Pancreas (tissue), 10 donors: ENCODE measurements at regions not wholly inside any gene's neighbourhood (a gene's known extent, or its start where the extent isn't known, plus 50 kb on each side); places are given as distances from the start of the nearest gene placed in this dataset.
"Not testable (repeated sequence)": the region's sequence is repeated elsewhere in the genome, so short reads cannot be mapped to it uniquely, and the experiment has no call there.

ENCODE experiments used
- ATAC-seq, 4 donors: fragments of 200-7000 bp; cut with Tn5 transposase; one replicate each; pipeline versions ENCODE4 v1.8.0 to v1.9.1; 2020; ENCODE audit warnings: mild to moderate bottlenecking in 4 of 4, moderate library complexity in 4 of 4
- DNase-seq, 6 donors: peaks; one replicate each; pipeline ENCODE4 v3.0.0-alpha.2; 2020
- FAIRE-seq: peaks from 2 replicates; lab custom pipeline; 2012; peaks lifted over from hg19 to GRCh38; lab: Jason Lieb, UNC
- H3K27ac ChIP-seq, 4 donors: fragments of 200-600 bp; sonication (generic); 1 replicate in 3 of 4; 2 replicates in 1 of 4; pipeline versions ENCODE4 v1.5.0 to v1.8.0; 2020
- H3K27me3 ChIP-seq, 4 donors: fragments of 200-600 bp; one replicate each; pipeline ENCODE4 v1.8.0; 2021
- H3K36me3 ChIP-seq, 3 donors: fragments of 200-600 bp; sonication (generic) in 1 of 3; one replicate each; pipeline versions ENCODE4 v1.5.0 to v1.8.0; 2020 to 2021
- H3K4me1 ChIP-seq, 3 donors: fragments of 200-600 bp; one replicate each; pipeline ENCODE4 v1.8.0; 2021
- H3K4me3 ChIP-seq, 4 donors: fragments of 200-600 bp; sonication (generic) in 2 of 4; one replicate each; pipeline versions ENCODE4 v1.5.0 to v1.8.0; 2020 to 2021
- H3K9me3 ChIP-seq, 4 donors: fragments of 200-600 bp; one replicate each; pipeline ENCODE4 v1.8.0; 2021
- CTCF ChIP-seq, 4 donors: fragments of 200-600 bp; sonication (generic) in 3 of 4; IDR thresholded peaks; one replicate each; pipeline versions ENCODE4 v1.5.0 to v1.8.0; 2021; ENCODE audit warnings: antibody characterized with exemption in 4 of 4
- WGBS, 2 donors: extraction: QIAGEN DNeasy Blood & Tissue Kit; methylation state at CpG; one replicate each; pipeline ENCODE4 v1.1.7; 2013; 5-methylcytosine and 5-hydroxymethylcytosine counted together
- intact Hi-C, 3 donors: fragments of 100-400 bp; cut with DNase I; formaldehyde crosslinking; loops; one replicate each; pipeline versions ENCODE4 v1.11.1 to v1.14.2; 2022
- donor health status: healthy with polysubstance abuse.
- donor health status: DM: no; HTN: no; CAD: no; lungs with moderate emphysema.
- donor health status: DM: no; HTN: no; CAD: no.
- donor health status: control.
- donor health status: control.
- donor health status: Bipolar disorder and iron deficiency.
- donor health status: DM: yes; HTN: yes; CAD: no.
- donor health status: DM: no; HTN: no; CAD: no.
- donor health status: DM: no; HTN: no; CAD: no.
- donor health status: DM: yes; HTN: yes; CAD: no.

GRCh38 chr18:22284581-22285360 is 115.4 kb downstream of the GATA6 start:
- Histone ChIP-seq H3K27ac (no peak overlapping the region), H3K4me1 (no peaks in the 10 kb centered on the region), H3K27me3 (no peaks in the 10 kb centered on the region), H3K36me3 (no peaks in the 10 kb centered on the region), H3K9me3 (no peaks in the 10 kb centered on the region), H3K4me3 (no peak overlapping the region)
- WGBS, 2 donors = 43 to 54% methylated on average over 3 of the region's 3 CpGs
- TF ChIP-seq CTCF (IDR thresholded peaks at IDR 0.05) = no peak
- DNase-seq (no peak), FAIRE-seq (no peak), ATAC-seq (no peak)
- intact Hi-C loops = no loop called here

GRCh38 chr18:22283855-22284254 is 114.5 kb downstream of the GATA6 start:
- FAIRE-seq, ATAC-seq, H3K36me3 ChIP-seq, DNase-seq, H3K27ac ChIP-seq, intact Hi-C loops, H3K4me1 ChIP-seq, H3K9me3 ChIP-seq, H3K27me3 ChIP-seq, H3K4me3 ChIP-seq: not testable (repeated sequence)
- WGBS, 2 donors = 87 to 95% methylated on average over 4 of the region's 4 CpGs

- H3K36me3 ChIP-seq = no peaks in the 10 kb centered on the region
- no peak overlapping the region for H3K4me3 ChIP-seq
- no peaks in the 10 kb centered on the region for H3K9me3 ChIP-seq
- intact Hi-C loops = no loop called here
- peak overlapping the region in 2 of 4 donors; percentile 74 to 76 for H3K27ac ChIP-seq
- DNase-seq = no peak
- ATAC-seq = no peak
- 81 to 88% methylated on average over 3 of the region's 3 CpGs for WGBS, 2 donors
- FAIRE-seq = no peak
- no peaks in the 10 kb centered on the region for H3K27me3 ChIP-seq
- no peak for TF ChIP-seq CTCF (IDR thresholded peaks at IDR 0.05)
- no peaks in the 10 kb centered on the region for H3K4me1 ChIP-seq
These were observed 114.0 kb downstream of the GATA6 start for GRCh38 chr18:22283397-22283796.

- H3K4me3 ChIP-seq = no peak overlapping the region
- no peak for FAIRE-seq
- no peaks in the 10 kb centered on the region for H3K36me3 ChIP-seq
- H3K27me3 ChIP-seq = no peaks in the 10 kb centered on the region
- intact Hi-C loops = no loop called here
- H3K27ac ChIP-seq = peak overlapping the region in 2 of 4 donors; percentile 74 to 76
- no peak for ATAC-seq
- DNase-seq = no peak
- no peak for TF ChIP-seq CTCF (IDR thresholded peaks at IDR 0.05)
- H3K4me1 ChIP-seq = no peaks in the 10 kb centered on the region
- H3K9me3 ChIP-seq = no peaks in the 10 kb centered on the region
These were observed 113.7 kb downstream of the GATA6 start for GRCh38 chr18:22283116-22283395.

- peak overlapping the region; percentile 9 to 76 (median 56) for H3K27ac ChIP-seq
- DNase-seq (no peak), FAIRE-seq (peak; percentile 96), ATAC-seq (peak; percentile 57 to 81 (median 76))
- intact Hi-C loops = no loop called here
- H3K36me3 ChIP-seq = no peaks in the 10 kb centered on the region
- H3K27me3 ChIP-seq = no peaks in the 10 kb centered on the region
- TF ChIP-seq CTCF (IDR thresholded peaks at IDR 0.05) = no peak
- no peak overlapping the region for H3K4me3 ChIP-seq
- WGBS, 2 donors = 61 to 63% methylated on average over 8 of the region's 8 CpGs
- no peaks in the 10 kb centered on the region for H3K4me1 ChIP-seq
- H3K9me3 ChIP-seq = no peaks in the 10 kb centered on the region
These were observed 113.1 kb downstream of the GATA6 start for GRCh38 chr18:22282311-22283115.
